SKM-1 treated with dmso at 0.1 percent for 144 hours (cell line): ENCODE measurements at regions not wholly inside any gene's neighbourhood (a gene's known extent, or its start where the extent isn't known, plus 50 kb on each side); places are given as distances from the start of the nearest gene placed in this dataset.

Source experiments
- DNase-seq: peaks from one replicate; lab custom pipeline; 2025; ENCODE audit not compliant: unreplicated experiment; lab: John Stamatoyannopoulos, UW

DNA sequence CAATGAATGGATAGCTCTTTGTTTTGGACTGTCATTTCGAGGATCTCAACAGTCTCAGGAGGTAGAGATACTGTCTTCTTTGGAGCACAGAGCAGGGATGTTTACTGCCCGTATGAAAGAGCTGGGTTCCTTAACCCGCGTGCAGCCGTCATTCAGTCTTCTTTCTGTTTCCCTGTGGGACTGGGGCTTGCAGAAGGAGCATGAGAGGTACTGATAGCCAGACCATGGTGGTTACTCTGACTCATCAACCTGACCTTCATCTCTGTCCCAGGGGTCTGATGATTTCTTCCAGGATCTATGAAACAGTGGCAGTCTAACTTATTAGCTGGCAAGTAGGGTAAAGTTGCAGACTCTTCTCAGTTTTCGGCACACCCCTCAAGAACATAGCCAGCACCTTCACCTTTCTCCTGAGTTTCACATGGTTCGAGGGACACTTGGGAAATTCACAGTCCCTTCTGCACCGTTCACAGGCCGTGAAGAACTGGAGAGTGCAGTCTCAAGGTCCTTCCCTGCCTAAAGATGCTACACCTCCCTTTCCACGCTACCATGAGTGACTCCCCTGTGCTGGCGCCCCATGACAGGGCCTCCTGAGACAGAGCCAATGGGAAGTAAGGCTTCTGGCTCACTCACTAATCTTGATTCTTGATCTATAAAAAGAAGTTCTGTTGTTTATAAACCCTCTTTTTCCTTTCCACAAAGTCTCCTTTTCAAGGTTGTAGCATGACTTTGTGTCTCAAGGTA lies 226.2 kb downstream of the MC4R start:
- no peak for DNase-seq

GRCh38 chr18:60145776-60146175 lies 226.8 kb downstream of the MC4R start:
- no peak for DNase-seq

DNA sequence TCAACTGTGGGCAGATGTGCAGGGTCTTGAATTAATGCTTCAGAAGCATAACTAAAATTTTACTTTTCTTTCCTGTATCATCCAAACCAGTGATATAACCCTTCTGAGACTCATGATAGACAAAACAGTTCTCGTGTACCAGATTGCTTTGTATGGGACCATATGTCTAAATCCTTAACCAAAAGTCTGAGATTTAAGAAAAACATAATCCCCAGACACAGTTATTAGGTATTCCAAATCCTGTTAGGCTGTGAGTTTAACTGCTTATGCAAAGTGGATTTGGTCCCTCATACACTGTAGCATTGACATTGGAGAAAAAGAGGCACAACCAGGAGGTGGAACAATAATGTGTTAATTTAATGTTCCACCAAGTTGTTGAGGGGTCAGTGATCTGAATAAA lies 235.0 kb downstream of the PMAIP1 start:
- no peak for DNase-seq

- DNase-seq, result no peak
Measured at GRCh38 chr18:60130284-60130683, 230.5 kb downstream of the PMAIP1 start.

- DNase-seq, result no peak
Measured at GRCh38 chr18:60123031-60123430, 223.2 kb downstream of the PMAIP1 start.

- DNase-seq, result no peak
Measured at GRCh38 chr18:60122339-60122738, 222.5 kb downstream of the PMAIP1 start.

GRCh38 chr18:60120231-60120750 lies 220.5 kb downstream of the PMAIP1 start:
- DNase-seq, result no peak

DNA sequence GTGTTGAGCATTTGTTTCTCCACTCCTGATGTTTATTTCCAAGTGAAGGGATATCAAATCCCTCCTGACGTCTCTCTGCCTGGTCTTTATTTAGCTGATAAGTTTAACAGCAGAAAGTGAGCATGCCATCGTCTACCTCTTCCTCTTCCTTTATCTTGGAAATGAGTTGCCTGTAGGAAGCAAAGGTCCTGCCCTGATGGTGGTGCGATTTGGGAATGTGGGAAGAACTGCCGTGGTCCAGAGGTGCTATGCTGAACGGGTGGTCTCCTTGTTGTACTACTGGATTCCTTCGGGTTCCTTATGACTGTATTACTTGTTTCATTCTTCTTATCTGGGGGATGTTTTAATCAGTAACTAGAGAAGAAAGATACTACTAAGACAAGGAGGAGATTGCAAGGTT lies 217.5 kb downstream of the PMAIP1 start:
- no peak for DNase-seq

DNA sequence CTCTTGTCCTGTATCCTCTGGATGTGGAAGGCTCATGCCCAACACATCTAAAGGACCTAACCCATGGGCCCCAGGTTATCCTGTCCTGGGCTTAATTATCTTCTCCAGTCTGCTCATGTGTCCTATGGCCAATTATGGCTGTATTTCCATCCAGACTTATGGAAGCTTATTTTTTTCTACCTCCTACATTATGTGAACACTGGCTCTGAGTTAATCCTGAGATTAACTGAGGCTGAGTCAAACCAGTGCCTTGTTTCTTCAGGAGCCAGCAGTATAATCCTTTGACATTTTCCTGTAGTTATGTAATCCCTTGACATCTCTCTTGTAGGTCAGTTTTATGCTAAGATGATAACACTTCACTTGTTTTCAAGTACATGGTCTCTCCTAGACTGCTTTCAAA lies 213.6 kb downstream of the PMAIP1 start:
- no peak for DNase-seq

DNA sequence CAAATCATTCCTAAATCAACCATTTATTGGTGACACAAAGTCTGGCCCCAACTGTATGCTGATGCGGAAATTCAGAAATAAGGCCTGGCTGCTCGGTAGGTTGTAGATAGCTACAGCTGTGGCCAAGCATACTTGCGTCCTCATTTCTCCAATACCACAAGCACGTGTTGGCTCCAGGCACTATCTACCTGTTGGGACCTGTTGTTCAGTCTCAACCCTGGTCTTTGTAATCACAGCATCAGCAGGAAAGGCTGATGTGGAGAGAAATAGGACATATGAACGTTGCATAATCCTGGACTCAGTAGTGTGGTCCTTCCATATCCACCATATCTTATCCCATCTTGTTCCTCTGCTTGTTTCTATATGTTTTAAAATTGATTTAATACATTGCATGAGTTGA lies 212.6 kb downstream of the PMAIP1 start:
- no peak for DNase-seq

GRCh38 chr18:60111525-60111924 lies 211.7 kb downstream of the PMAIP1 start:
- no peak for DNase-seq

DNA sequence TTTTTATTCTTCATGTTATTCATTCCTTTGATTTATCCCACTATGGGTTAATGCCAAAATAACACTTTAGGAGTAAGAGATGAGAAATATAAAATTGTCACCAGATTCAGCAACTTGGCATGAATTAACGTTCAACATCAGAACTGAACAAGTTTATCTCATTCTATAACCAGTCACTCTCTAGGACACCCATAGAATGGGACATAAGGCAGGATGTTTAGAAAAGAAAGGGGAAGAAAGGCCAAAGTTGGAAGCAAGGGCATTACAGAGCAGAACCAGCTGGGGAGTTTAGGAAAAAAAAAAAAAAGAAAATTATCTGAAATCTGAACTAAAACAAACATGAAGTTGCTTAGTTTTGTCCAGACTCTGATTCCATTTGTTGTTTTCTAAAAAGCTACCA lies 211.0 kb downstream of the PMAIP1 start:
- DNase-seq, result no peak

DNA sequence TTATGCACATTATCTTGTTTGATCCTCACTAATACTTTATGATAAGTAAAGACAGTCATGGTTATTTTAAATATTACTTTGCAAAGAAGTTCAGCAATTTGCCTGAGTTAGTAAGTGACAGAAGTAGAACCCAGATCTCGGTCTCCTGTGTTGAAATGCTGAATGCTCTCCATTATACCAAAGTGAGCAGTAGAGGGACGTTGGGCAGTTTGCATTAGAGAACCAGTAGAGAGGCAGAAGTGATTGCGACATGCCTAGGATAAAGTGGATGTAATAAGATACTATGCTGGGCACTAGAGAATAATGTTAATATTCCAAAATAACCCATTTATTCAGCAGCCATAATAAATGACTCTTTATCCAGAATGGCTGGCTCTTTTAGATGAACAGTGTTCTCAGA lies 201.0 kb downstream of the PMAIP1 start:
- DNase-seq, result no peak

DNA sequence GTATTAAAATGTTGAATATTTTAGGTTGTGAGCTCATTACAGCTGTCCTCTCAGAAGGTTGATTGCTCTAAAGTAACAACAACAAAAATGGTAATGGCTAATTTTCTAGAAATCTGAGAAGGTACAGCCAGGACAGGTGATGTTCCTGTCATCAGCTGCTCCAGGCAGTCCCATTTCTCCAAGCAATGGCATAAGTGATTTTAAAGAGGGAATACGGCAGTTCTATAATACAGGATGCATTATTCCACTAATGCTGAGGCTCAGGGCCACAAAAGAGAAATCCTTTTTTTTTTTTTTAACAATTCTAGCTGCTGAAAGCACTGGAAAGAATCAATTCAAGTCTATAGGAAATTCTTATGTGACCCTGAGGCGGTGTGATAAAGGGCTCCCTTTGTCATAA lies 199.9 kb downstream of the PMAIP1 start:
- DNase-seq, result no peak

DNA sequence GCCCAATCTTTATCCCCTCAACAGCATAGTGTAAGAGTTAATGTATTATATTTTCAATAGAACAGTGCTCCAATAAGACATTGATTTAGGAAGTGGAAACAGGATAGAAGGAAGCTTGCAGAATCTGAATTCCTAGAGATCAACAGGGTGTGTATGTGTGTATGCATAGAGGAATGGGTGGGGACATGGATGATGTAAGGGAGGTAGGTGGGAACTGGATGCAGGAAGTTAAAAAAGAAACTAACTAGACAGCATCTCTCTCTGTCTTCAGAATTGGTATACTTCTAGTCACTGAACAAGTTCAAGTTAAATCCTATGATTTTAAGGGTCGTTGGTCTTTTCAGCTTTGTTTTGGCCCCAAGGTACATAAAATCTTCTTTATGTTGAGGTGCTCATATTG lies 196.6 kb downstream of the PMAIP1 start:
- no peak for DNase-seq

GRCh38 chr18:60092073-60092472 lies 192.3 kb downstream of the PMAIP1 start:
- DNase-seq, result no peak

- DNase-seq, result no peak
Measured at GRCh38 chr18:60090170-60090569, 190.4 kb downstream of the PMAIP1 start.

GRCh38 chr18:60082790-60083189 lies 183.0 kb downstream of the PMAIP1 start:
- no peak for DNase-seq

DNA sequence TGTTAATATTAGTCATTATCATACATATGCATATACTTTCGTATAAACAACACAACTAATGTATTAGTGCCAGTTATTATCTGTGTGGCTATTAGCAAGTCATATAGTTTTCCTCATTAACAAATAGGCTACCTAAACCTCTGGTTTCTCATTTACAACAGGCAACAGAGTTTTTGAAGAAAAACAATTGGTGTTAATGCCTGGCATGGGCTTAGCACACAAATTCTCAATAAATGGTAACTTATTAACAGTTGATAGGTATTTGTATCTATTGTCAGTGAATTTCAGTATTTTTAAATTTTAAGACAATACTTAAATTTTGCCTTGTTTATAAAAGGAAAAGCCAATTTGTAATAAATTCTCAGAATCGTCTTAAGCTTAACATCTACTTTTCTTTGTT lies 182.5 kb downstream of the PMAIP1 start:
- DNase-seq, result no peak

DNA sequence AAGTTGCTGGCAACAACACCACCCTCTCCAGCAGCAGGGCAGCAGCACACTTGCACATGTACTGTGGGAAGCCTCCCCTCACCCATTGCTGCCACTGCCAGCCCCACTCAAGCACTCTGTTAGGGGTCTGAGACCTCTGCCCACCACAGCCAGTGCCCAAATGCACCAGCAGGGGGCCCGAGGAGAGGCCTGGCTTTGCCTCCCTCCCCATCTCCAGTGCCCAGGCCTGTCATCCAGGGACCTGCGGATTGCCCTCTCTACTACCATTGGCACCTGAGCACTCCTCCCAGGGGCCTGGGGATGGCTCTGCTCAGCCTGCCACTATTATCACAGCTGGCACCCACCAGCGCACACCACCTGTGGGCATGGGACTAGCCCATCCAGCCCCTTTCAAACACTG lies 175.7 kb downstream of the PMAIP1 start:
- no peak for DNase-seq

- no peak for DNase-seq
Measured at GRCh38 chr18:60070631-60071030, 170.8 kb downstream of the PMAIP1 start.

DNA sequence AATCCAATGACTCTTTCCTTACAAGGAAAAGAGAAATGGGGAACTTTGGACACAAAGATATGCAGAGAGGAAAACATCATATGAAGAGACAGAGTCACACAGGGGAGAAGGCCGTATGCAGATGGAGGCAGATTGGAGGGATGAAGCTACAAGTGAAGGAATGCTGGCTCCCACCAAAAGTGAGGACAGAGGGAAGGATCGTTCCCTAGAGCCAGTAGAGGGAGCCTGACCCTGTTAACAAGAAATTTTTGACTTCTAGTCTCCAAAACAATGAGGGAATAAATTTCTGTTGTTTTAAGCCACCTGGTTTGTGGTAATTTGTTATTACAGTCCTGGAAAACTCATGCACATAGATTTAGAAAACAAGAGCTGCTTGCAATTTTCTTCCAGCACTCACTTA lies 169.3 kb downstream of the PMAIP1 start:
- no peak for DNase-seq
